ENCODE measurements at regions not wholly inside any gene's neighbourhood (a gene's known extent, or its start where the extent isn't known, plus 50 kb on each side); places are given as distances from the start of the nearest gene placed in this dataset.

DNA sequence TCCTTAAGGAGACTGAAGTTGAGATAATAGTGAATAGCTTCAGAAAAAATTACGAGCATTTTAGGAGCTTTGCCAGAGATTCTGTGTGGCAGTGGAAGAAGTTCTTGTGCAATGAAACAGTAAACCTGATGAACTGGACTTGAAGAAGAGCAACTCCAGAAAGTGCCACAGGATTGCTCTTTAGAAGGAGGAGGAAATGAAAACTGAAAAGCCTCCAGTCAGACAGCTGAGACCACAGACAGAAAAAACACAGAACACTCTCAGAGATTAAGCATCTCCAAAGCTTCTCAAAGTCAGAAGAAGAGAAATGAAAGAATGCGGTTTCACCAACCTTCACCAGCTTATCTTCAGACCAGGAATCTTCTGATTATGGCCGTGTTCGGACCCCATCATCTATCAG, 329.7 kb upstream of the CNTNAP5 start:
- TF ChIP-seq, protein P1, sequence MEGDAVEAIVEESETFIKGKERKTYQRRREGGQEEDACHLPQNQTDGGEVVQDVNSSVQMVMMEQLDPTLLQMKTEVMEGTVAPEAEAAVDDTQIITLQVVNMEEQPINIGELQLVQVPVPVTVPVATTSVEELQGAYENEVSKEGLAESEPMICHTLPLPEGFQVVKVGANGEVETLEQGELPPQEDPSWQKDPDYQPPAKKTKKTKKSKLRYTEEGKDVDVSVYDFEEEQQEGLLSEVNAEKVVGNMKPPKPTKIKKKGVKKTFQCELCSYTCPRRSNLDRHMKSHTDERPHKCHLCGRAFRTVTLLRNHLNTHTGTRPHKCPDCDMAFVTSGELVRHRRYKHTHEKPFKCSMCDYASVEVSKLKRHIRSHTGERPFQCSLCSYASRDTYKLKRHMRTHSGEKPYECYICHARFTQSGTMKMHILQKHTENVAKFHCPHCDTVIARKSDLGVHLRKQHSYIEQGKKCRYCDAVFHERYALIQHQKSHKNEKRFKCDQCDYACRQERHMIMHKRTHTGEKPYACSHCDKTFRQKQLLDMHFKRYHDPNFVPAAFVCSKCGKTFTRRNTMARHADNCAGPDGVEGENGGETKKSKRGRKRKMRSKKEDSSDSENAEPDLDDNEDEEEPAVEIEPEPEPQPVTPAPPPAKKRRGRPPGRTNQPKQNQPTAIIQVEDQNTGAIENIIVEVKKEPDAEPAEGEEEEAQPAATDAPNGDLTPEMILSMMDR (conservative IDR thresholded peaks at IDR 0.05; ENCODE audit: low read depth in 2 of 2) = no peak
- TF ChIP-seq, protein P2, sequence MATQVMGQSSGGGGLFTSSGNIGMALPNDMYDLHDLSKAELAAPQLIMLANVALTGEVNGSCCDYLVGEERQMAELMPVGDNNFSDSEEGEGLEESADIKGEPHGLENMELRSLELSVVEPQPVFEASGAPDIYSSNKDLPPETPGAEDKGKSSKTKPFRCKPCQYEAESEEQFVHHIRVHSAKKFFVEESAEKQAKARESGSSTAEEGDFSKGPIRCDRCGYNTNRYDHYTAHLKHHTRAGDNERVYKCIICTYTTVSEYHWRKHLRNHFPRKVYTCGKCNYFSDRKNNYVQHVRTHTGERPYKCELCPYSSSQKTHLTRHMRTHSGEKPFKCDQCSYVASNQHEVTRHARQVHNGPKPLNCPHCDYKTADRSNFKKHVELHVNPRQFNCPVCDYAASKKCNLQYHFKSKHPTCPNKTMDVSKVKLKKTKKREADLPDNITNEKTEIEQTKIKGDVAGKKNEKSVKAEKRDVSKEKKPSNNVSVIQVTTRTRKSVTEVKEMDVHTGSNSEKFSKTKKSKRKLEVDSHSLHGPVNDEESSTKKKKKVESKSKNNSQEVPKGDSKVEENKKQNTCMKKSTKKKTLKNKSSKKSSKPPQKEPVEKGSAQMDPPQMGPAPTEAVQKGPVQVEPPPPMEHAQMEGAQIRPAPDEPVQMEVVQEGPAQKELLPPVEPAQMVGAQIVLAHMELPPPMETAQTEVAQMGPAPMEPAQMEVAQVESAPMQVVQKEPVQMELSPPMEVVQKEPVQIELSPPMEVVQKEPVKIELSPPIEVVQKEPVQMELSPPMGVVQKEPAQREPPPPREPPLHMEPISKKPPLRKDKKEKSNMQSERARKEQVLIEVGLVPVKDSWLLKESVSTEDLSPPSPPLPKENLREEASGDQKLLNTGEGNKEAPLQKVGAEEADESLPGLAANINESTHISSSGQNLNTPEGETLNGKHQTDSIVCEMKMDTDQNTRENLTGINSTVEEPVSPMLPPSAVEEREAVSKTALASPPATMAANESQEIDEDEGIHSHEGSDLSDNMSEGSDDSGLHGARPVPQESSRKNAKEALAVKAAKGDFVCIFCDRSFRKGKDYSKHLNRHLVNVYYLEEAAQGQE (IDR thresholded peaks at IDR 0.05; ENCODE audit: unreplicated experiment) = no peak
- TF ChIP-seq CREB1 (CRISPR knock-in tag; IDR thresholded peaks at IDR 0.05; ENCODE audit: low read depth) (no peak), JUNB (IDR thresholded peaks at IDR 0.05; ENCODE audit: unreplicated experiment) (no peak), ZNF331 (CRISPR knock-in tag; IDR thresholded peaks at IDR 0.05; ENCODE audit: low read depth) (no peak), ZNF114 (CRISPR knock-in tag; IDR thresholded peaks at IDR 0.05) (no peak)

Measured in GM23338 (cell line).